OCI-LY7 (cell line): ENCODE measurements at regions not wholly inside any gene's neighbourhood (a gene's known extent, or its start where the extent isn't known, plus 50 kb on each side); places are given as distances from the start of the nearest gene placed in this dataset.

Experiments
- CTCF ChIP-seq: fragments of 200-600 bp; sonication (generic); conservative IDR thresholded peaks from 2 replicates; pipeline ENCODE4 v1.5.1; 2014; ENCODE audit warnings: mild to moderate bottlenecking, antibody characterized with exemption, low read length, moderate library complexity, mixed read lengths
- EZH2phosphoT487 ChIP-seq: fragments of 200-600 bp; sonication (generic); IDR thresholded peaks from 2 replicates; pipeline ENCODE4 v1.6.1; 2018; ENCODE audit warnings: low read depth, borderline replicate concordance, mild to moderate bottlenecking, mixed run types, antibody characterized with exemption, low read length, moderate library complexity, mixed read lengths

DNA sequence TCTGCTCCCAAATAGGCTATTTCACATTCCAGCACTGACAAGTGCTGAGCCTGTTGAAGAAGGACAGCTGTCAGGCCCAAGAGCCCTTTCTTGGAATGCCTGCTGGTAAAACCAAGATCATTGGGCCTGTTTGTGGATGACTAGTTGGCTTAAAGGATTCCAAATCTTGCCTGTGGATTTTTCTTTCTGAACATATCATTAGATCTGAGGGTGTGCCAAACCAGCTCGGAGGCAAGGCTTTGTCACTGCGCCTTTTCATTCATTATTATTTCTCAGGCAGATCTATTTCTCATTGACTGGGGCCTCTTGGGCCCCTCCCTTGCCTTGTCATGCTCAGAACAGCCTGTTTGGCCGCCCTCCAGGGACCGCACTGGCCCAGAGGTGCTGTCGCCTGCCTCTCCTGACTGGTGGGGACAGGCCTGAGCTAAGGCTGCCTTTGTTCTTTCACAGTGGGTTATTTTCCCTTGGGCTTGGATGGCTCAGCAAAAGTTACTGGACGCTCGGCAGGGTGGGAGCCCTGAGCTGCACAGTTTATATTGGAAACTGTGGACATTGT, 222.7 kb upstream of the SESN3 start:
- TF ChIP-seq CTCF, result no peak
- TF ChIP-seq EZH2phosphoT487, result no peak
